Osteocyte (in vitro differentiated cells): ENCODE measurements at regions not wholly inside any gene's neighbourhood (a gene's known extent, or its start where the extent isn't known, plus 50 kb on each side); places are given as distances from the start of the nearest gene placed in this dataset.

Experiments
- DNase-seq: peaks from one replicate; pipeline ENCODE4 v3.0.0; 2021; ENCODE audit warnings: mixed read lengths; ENCODE audit not compliant: unreplicated experiment; ENCODE audit errors: extremely low spot score
- H3K27ac Mint-ChIP-seq: one replicate; pipeline ENCODE4 v1.8.0; 2021; ENCODE audit warnings: mild to moderate bottlenecking, mixed read lengths; ENCODE audit not compliant: unreplicated experiment
- H3K27me3 Mint-ChIP-seq: one replicate; pipeline ENCODE4 v1.8.0; 2021; ENCODE audit warnings: mixed read lengths; ENCODE audit not compliant: unreplicated experiment
- H3K36me3 Mint-ChIP-seq: one replicate; pipeline ENCODE4 v1.8.0; 2021; ENCODE audit warnings: mixed read lengths; ENCODE audit not compliant: unreplicated experiment
- H3K4me1 Mint-ChIP-seq: one replicate; pipeline ENCODE4 v1.8.0; 2021; ENCODE audit warnings: mixed read lengths; ENCODE audit not compliant: unreplicated experiment
- H3K4me3 Mint-ChIP-seq: one replicate; pipeline ENCODE4 v1.8.0; 2021; ENCODE audit warnings: mild to moderate bottlenecking, moderate library complexity, mixed read lengths; ENCODE audit not compliant: unreplicated experiment
- H3K9me3 Mint-ChIP-seq: one replicate; pipeline ENCODE4 v1.8.0; 2021; ENCODE audit warnings: mixed read lengths; ENCODE audit not compliant: unreplicated experiment
- CTCF ChIP-seq: fragments of 200-600 bp; sonication (generic); IDR thresholded peaks from 2 replicates; pipeline ENCODE4 v1.5.0; 2021; ENCODE audit warnings: antibody characterized with exemption, mild to moderate bottlenecking, moderate library complexity

GRCh38 chr3:194951931-194952582 lies 266.4 kb downstream of the FAM43A start:
- no peak for TF ChIP-seq CTCF
- no peak for DNase-seq
- Mint-ChIP-seq H3K4me1 (no peaks in the 10 kb centered on the region), H3K9me3 (peaks cover 14% of the 10 kb centered on the region), H3K27ac (no peak overlapping the region), H3K4me3 (no peak overlapping the region), H3K27me3 (peaks cover 19% of the 10 kb centered on the region), H3K36me3 (peaks cover 2% of the 10 kb centered on the region)

- DNase-seq = no peak
- no peaks in the 10 kb centered on the region for H3K4me1 Mint-ChIP-seq
- peaks cover 9% of the 10 kb centered on the region for H3K9me3 Mint-ChIP-seq
- TF ChIP-seq CTCF = no peak
- no peak overlapping the region for H3K27ac Mint-ChIP-seq
- H3K4me3 Mint-ChIP-seq = no peak overlapping the region
- peaks cover 19% of the 10 kb centered on the region for H3K27me3 Mint-ChIP-seq
- H3K36me3 Mint-ChIP-seq = peaks cover 2% of the 10 kb centered on the region
Observed at GRCh38 chr3:194952841-194953241, 267.2 kb downstream of the FAM43A start.

- Mint-ChIP-seq H3K9me3 (peaks cover 4% of the 10 kb centered on the region), H3K27ac (no peak overlapping the region), H3K36me3 (no peaks in the 10 kb centered on the region), H3K4me1 (no peaks in the 10 kb centered on the region), H3K4me3 (no peak overlapping the region), H3K27me3 (peaks cover 19% of the 10 kb centered on the region)
- no peak for TF ChIP-seq CTCF
- no peak for DNase-seq
Observed at GRCh38 chr3:194953291-194953690, 267.6 kb downstream of the FAM43A start.

GRCh38 chr3:194955546-194955945 lies 269.9 kb downstream of the FAM43A start:
- no peaks in the 10 kb centered on the region for H3K4me1 Mint-ChIP-seq
- H3K9me3 Mint-ChIP-seq = no peaks in the 10 kb centered on the region
- H3K27me3 Mint-ChIP-seq = peaks cover 22% of the 10 kb centered on the region
- H3K4me3 Mint-ChIP-seq = no peak overlapping the region
- no peak for DNase-seq
- H3K36me3 Mint-ChIP-seq = no peaks in the 10 kb centered on the region
- no peak for TF ChIP-seq CTCF
- H3K27ac Mint-ChIP-seq = no peak overlapping the region

- H3K4me1 Mint-ChIP-seq = no peaks in the 10 kb centered on the region
Observed at GRCh38 chr3:194955979-194956696, 270.5 kb downstream of the FAM43A start.

More at GRCh38 chr3:194955979-194956696, 270.5 kb downstream of the FAM43A start:
- Mint-ChIP-seq H3K9me3 (no peaks in the 10 kb centered on the region), H3K4me3 (no peak overlapping the region), H3K27me3 (peaks cover 22% of the 10 kb centered on the region), H3K27ac (no peak overlapping the region), H3K36me3 (no peaks in the 10 kb centered on the region)
- no peak for DNase-seq
- no peak for TF ChIP-seq CTCF
